ENCODE measurements at regions not wholly inside any gene's neighbourhood (a gene's known extent, or its start where the extent isn't known, plus 50 kb on each side); places are given as distances from the start of the nearest gene placed in this dataset.

DNA sequence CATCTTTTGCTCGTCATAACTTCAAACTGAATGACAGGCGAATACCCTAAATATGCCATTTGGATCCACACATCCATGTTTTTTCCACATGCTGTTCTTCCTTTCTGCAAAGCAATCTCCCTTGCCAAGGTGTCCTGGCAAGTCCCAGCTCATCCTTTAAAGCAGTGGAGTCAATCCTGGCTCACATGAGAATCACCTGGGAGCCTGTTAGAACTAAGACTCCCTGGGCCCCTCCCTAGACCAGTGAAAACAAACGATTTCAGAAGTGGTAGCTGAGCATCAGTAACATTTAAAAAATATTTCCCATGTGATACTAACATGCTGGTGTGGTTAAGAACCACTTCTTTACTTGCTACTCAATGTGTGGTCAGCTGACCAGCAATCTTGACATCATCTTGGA is 50.6 kb upstream of the PARD3B start:
- DNase-seq: no peak

DNA sequence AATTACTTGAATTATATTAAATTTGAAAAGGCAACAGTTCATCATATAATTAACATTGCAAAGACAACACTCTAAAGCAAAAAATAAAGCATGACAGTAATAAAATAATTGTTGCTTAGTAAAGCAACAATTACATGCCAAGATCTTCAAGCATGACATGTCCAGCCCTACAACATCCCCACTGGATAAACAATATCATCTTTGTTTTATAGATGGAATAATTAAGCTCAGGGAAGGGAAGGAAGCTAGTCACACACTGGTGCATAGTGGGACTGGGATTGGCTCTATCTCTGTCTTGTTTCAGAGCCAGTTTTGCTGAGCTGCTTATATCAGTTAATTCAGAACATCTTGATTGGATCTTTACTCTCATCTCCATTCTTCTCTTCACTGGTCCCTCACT is 49.9 kb upstream of the PARD3B start:
- DNase-seq: no peak

Data from activated naive CD4-positive, alpha-beta T cell treated with anti-CD3 and anti-CD28 coated beads, Interleukin-2, amount 50 U/mL, for 16 hours (primary cell).